ENCODE measurements at regions not wholly inside any gene's neighbourhood (a gene's known extent, or its start where the extent isn't known, plus 50 kb on each side); places are given as distances from the start of the nearest gene placed in this dataset.

GRCh38 chr13:104296286-104296685 lies 1230.1 kb upstream of the SLC10A2 start:
- TF ChIP-seq SUZ12 (IDR thresholded peaks at IDR 0.05; ENCODE audit: extremely low read depth, insufficient read depth, insufficient read length) (no peak), YY1 (IDR thresholded peaks at IDR 0.05; ENCODE audit: insufficient read depth, insufficient read length) (no peak)
